SK-N-SH (cell line): ENCODE measurements at regions not wholly inside any gene's neighbourhood (a gene's known extent, or its start where the extent isn't known, plus 50 kb on each side); places are given as distances from the start of the nearest gene placed in this dataset.

Experiments
- CTCF ChIA-PET: fragments of 300-600, 350-600 bp; formaldehyde crosslinking; extraction: SDS; loops from one replicate; lab custom pipeline; 2021; lab: Yijun Ruan, JAX
- POLR2A ChIA-PET: fragments of 350-600 bp; sonication (Branson Sonifier 250); formaldehyde crosslinking; extraction: SDS; loops from one replicate; lab custom pipeline; 2020; ENCODE audit warnings: antibody characterized with exemption, inconsistent platforms; lab: Yijun Ruan, JAX
- DNase-seq: peaks from one replicate; pipeline ENCODE4 v3.0.0; 2012
- H2AFZ ChIP-seq: fragments of 200-600 bp; sonication (generic); 2 replicates; pipeline ENCODE4 v1.8.1; 2016; ENCODE audit warnings: antibody characterized with exemption, mild to moderate bottlenecking, low read depth
- H3F3A ChIP-seq: fragments of 200-600 bp; sonication (generic); replicated peaks from 2 replicates; pipeline ENCODE3; 2016; ENCODE audit warnings: antibody characterized with exemption, mild to moderate bottlenecking; ENCODE audit not compliant: insufficient read depth
- H3K27ac ChIP-seq, 2 experiments: fragments of 200-500 bp in 1 of 2; fragments of 200-600 bp in 1 of 2; sonication (Bioruptor generic) in 1 of 2; sonication (generic), shearing (Covaris generic) in 1 of 2; 2 replicates each; pipeline versions ENCODE4 v1.5.1 to v1.6.1; 2014 to 2016; ENCODE audit warnings: low read depth in 2 of 2, inconsistent platforms in 1 of 2, low read length in 1 of 2, mild to moderate bottlenecking in 1 of 2, mixed read lengths in 1 of 2
- H3K27me3 ChIP-seq: fragments of 200-600 bp; sonication (generic), shearing (Covaris generic); 2 replicates; pipeline ENCODE4 v1.6.1; 2016; ENCODE audit warnings: mixed run types; ENCODE audit not compliant: insufficient read depth
- H3K36me3 ChIP-seq, 2 experiments: fragments of 200-500 bp in 1 of 2; fragments of 200-600 bp in 1 of 2; sonication (Bioruptor generic) in 1 of 2; sonication (generic) in 1 of 2; replicated peaks in 1 of 2; 2 replicates each; pipeline versions ENCODE3 to v1.5.1; 2014 to 2016; ENCODE audit warnings: low read length in 1 of 2, mild to moderate bottlenecking in 1 of 2; ENCODE audit not compliant: insufficient read depth in 2 of 2, control insufficient read depth in 1 of 2
- H3K4me1 ChIP-seq, 2 experiments: fragments of 200-500 bp in 1 of 2; fragments of 200-600 bp in 1 of 2; sonication (Bioruptor generic) in 1 of 2; sonication (generic), shearing (Covaris generic) in 1 of 2; 2 replicates each; pipeline versions ENCODE4 v1.5.1 to v1.6.1; 2014 to 2016; ENCODE audit warnings: low read depth in 1 of 2, low read length in 1 of 2, mixed run types in 1 of 2; ENCODE audit not compliant: insufficient read depth in 2 of 2, control insufficient read depth in 1 of 2
- H3K4me2 ChIP-seq: fragments of 200-600 bp; sonication (generic), shearing (Covaris generic); 2 replicates; pipeline ENCODE4 v1.6.1; 2017; ENCODE audit warnings: mixed run types
- H3K4me3 ChIP-seq, 2 experiments: fragments of 200-500 bp in 1 of 2; fragments of 200-600 bp in 1 of 2; sonication (Bioruptor generic) in 1 of 2; sonication (generic), shearing (Covaris generic) in 1 of 2; 2 replicates each; pipeline versions ENCODE4 v1.5.1 to v1.8.1; 2014 to 2016; ENCODE audit warnings: low read depth in 2 of 2, inconsistent platforms in 1 of 2, low read length in 1 of 2, mild to moderate bottlenecking in 1 of 2, mixed read lengths in 1 of 2, moderate library complexity in 1 of 2
- H3K79me2 ChIP-seq: fragments of 200-600 bp; sonication (generic); 2 replicates; pipeline ENCODE4 v1.8.1; 2017; ENCODE audit warnings: mild to moderate bottlenecking; ENCODE audit not compliant: insufficient read depth
- H3K9ac ChIP-seq: fragments of 200-600 bp; sonication (generic); 2 replicates; pipeline ENCODE4 v1.6.1; 2017; ENCODE audit warnings: mixed run types
- H3K9me2 ChIP-seq: fragments of 200-600 bp; sonication (generic); 2 replicates; pipeline ENCODE4 v1.6.1; 2017; ENCODE audit warnings: mixed run types
- H3K9me3 ChIP-seq: fragments of 200-600 bp; sonication (generic); 2 replicates; pipeline ENCODE4 v1.6.1; 2017; ENCODE audit warnings: mixed run types, mild to moderate bottlenecking, moderate library complexity
- H4K20me1 ChIP-seq: fragments of 200-600 bp; sonication (generic); 2 replicates; pipeline ENCODE4 v1.6.1; 2017; ENCODE audit warnings: mild to moderate bottlenecking, mixed run types; ENCODE audit not compliant: insufficient read depth
- FOXM1 ChIP-seq: IDR thresholded peaks from 2 replicates; pipeline ENCODE4 v1.4.0; 2012; ENCODE audit warnings: low read depth, mild to moderate bottlenecking
- GABPA ChIP-seq: IDR thresholded peaks from 2 replicates; pipeline ENCODE4 v1.4.0; 2012; ENCODE audit warnings: low read depth, mild to moderate bottlenecking
- MEF2A ChIP-seq: IDR thresholded peaks from 2 replicates; pipeline ENCODE4 v1.4.0; 2012; ENCODE audit warnings: low read depth, borderline replicate concordance
- NFIC ChIP-seq: IDR thresholded peaks from 2 replicates; pipeline ENCODE4 v1.4.0; 2012; ENCODE audit warnings: borderline replicate concordance
- NRF1 ChIP-seq: IDR thresholded peaks from 2 replicates; pipeline ENCODE4 v1.6.1; 2012; ENCODE audit warnings: low read depth, mild to moderate bottlenecking, low read length
- RAD21 ChIP-seq: IDR thresholded peaks from 2 replicates; pipeline ENCODE4 v1.6.1; 2012; ENCODE audit warnings: mild to moderate bottlenecking, low read length
- RFX5 ChIP-seq: IDR thresholded peaks from 2 replicates; pipeline ENCODE4 v1.6.1; 2012; ENCODE audit warnings: mild to moderate bottlenecking, improper control_type of control experiment, low read length
- RXRA ChIP-seq: IDR thresholded peaks from 2 replicates; pipeline ENCODE4 v1.4.0; 2012; ENCODE audit warnings: low read depth, mild to moderate bottlenecking, borderline replicate concordance
- TAF1 ChIP-seq: IDR thresholded peaks from 2 replicates; pipeline ENCODE4 v1.6.1; 2012; ENCODE audit warnings: low read depth, mild to moderate bottlenecking, low read length, moderate library complexity, borderline replicate concordance
- TCF12 ChIP-seq: IDR thresholded peaks from 2 replicates; pipeline ENCODE4 v1.4.0; 2012
- TEAD4 ChIP-seq: IDR thresholded peaks from 2 replicates; pipeline ENCODE4 v1.4.0; 2012; ENCODE audit warnings: mild to moderate bottlenecking, borderline replicate concordance; ENCODE audit not compliant: insufficient read depth
- YY1 ChIP-seq: IDR thresholded peaks from 2 replicates; pipeline ENCODE4 v1.4.0; 2012; ENCODE audit warnings: low read depth, mild to moderate bottlenecking
- WGBS: methylation state at CpG from one replicate; pipeline ENCODE4 v1.1.6; 2017; ENCODE audit warnings: low lambda C conversion rate; 5-methylcytosine and 5-hydroxymethylcytosine counted together
- TF ChIP-seq, protein P1 (sequence below): IDR thresholded peaks from 2 replicates; pipeline ENCODE4 v1.6.1; 2012; ENCODE audit warnings: mild to moderate bottlenecking, low read depth, low read length, moderate library complexity
- TF ChIP-seq, protein P2 (sequence below): fragments of 150-350 bp; IDR thresholded peaks from 2 replicates; pipeline ENCODE4 v1.6.1; 2016; ENCODE audit warnings: mild to moderate bottlenecking, low read depth, low read length

DNA sequence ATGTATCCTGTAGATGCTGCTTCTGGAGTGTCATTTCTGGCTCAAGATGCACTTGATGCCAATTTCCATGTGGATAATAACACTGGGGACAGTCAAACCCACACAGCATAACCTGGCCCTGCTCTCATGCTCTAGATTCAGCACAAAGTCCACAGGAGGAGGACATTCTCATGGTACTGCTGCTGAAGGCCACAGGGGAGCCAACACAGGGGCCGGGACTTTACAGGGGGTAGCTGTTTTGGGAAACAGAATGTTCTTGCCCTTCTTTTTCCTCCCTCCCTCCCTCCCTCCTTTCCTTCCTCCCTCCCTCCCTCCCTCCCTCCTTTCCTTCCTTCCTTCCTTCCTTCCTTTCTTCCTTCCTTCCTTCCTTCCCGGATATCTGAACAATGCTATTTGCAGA is 477.4 kb downstream of the PDCD6IP start:
- DNase-seq: no peak
- H3F3A ChIP-seq: no peaks in the 10 kb centered on the region
- no peaks in the 10 kb centered on the region for H3K9me3 ChIP-seq
- 42% methylated on average over 2 of the region's 2 CpGs for WGBS
- H2AFZ ChIP-seq: no peak overlapping the region
- no peaks in the 10 kb centered on the region for H3K79me2 ChIP-seq
- no peak overlapping the region for H3K27ac ChIP-seq
- CTCF ChIA-PET: no interaction called here
- H4K20me1 ChIP-seq: no peaks in the 10 kb centered on the region
- no peaks in the 10 kb centered on the region for H3K36me3 ChIP-seq
- no peak overlapping the region for H3K4me2 ChIP-seq
- TF ChIP-seq TCF12: no peak
- TF ChIP-seq, all 33 proteins: peak for 0
- POLR2A ChIA-PET: no interaction called here
- peaks cover 0 to 6% of the 10 kb centered on the region in 2 experiments; a peak in 1 of 4 replicates for H3K4me1 ChIP-seq
- H3K9me2 ChIP-seq: no peaks in the 10 kb centered on the region
- H3K4me3 ChIP-seq: no peak overlapping the region
- H3K27me3 ChIP-seq: no peaks in the 10 kb centered on the region
- H3K9ac ChIP-seq: no peak overlapping the region

DNA sequence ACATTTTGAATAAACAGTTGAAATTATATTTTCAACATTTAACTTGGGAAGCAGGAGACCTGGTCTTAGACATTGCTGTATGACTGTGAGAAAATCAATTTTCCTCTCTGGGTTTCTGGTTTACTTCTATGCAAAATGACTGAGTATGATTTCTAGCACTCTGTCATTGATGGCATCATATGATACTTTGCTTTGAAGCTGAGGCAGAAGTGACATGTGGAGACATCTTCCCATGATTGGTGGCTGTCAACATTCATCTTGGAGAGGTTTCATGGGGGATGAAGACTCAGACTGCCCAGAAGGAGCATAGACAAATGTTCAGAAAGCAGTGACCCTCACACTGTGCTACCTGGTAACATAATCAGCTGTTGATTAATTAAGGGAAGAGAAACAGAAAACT is 477.9 kb downstream of the PDCD6IP start:
- no peaks in the 10 kb centered on the region for H3K36me3 ChIP-seq
- H3K27ac ChIP-seq: no peak overlapping the region
- POLR2A ChIA-PET: no interaction called here
- H3F3A ChIP-seq: no peaks in the 10 kb centered on the region
- no peak overlapping the region for H2AFZ ChIP-seq
- H3K4me3 ChIP-seq: no peak overlapping the region
- H3K27me3 ChIP-seq: no peaks in the 10 kb centered on the region
- H3K9ac ChIP-seq: no peak overlapping the region
- H3K9me2 ChIP-seq: no peaks in the 10 kb centered on the region
- H4K20me1 ChIP-seq: no peaks in the 10 kb centered on the region
- no peaks in the 10 kb centered on the region for H3K79me2 ChIP-seq
- H3K4me2 ChIP-seq: no peak overlapping the region
- H3K4me1 ChIP-seq: peaks cover 0 to 6% of the 10 kb centered on the region in 2 experiments; a peak in 1 of 4 replicates
- DNase-seq: no peak
- CTCF ChIA-PET: no interaction called here
- no peaks in the 10 kb centered on the region for H3K9me3 ChIP-seq
- TF ChIP-seq NFIC (no peak), RFX5 (no peak), TAF1 (no peak), YY1 (no peak), TEAD4 (no peak), MEF2A (no peak), RAD21 (no peak), NRF1 (no peak), GABPA (no peak), FOXM1 (no peak), RXRA (no peak)
- TF ChIP-seq, protein P1, sequence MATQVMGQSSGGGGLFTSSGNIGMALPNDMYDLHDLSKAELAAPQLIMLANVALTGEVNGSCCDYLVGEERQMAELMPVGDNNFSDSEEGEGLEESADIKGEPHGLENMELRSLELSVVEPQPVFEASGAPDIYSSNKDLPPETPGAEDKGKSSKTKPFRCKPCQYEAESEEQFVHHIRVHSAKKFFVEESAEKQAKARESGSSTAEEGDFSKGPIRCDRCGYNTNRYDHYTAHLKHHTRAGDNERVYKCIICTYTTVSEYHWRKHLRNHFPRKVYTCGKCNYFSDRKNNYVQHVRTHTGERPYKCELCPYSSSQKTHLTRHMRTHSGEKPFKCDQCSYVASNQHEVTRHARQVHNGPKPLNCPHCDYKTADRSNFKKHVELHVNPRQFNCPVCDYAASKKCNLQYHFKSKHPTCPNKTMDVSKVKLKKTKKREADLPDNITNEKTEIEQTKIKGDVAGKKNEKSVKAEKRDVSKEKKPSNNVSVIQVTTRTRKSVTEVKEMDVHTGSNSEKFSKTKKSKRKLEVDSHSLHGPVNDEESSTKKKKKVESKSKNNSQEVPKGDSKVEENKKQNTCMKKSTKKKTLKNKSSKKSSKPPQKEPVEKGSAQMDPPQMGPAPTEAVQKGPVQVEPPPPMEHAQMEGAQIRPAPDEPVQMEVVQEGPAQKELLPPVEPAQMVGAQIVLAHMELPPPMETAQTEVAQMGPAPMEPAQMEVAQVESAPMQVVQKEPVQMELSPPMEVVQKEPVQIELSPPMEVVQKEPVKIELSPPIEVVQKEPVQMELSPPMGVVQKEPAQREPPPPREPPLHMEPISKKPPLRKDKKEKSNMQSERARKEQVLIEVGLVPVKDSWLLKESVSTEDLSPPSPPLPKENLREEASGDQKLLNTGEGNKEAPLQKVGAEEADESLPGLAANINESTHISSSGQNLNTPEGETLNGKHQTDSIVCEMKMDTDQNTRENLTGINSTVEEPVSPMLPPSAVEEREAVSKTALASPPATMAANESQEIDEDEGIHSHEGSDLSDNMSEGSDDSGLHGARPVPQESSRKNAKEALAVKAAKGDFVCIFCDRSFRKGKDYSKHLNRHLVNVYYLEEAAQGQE: no peak
- TF ChIP-seq, protein P2, sequence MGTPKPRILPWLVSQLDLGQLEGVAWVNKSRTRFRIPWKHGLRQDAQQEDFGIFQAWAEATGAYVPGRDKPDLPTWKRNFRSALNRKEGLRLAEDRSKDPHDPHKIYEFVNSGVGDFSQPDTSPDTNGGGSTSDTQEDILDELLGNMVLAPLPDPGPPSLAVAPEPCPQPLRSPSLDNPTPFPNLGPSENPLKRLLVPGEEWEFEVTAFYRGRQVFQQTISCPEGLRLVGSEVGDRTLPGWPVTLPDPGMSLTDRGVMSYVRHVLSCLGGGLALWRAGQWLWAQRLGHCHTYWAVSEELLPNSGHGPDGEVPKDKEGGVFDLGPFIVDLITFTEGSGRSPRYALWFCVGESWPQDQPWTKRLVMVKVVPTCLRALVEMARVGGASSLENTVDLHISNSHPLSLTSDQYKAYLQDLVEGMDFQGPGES: no peak
- TF ChIP-seq, all 33 proteins: peak for 0
